Renal cortex interstitium (tissue), 11 donors: ENCODE measurements at regions not wholly inside any gene's neighbourhood (a gene's known extent, or its start where the extent isn't known, plus 50 kb on each side); places are given as distances from the start of the nearest gene placed in this dataset.

Experiments used
- DNase-seq, 11 donors: peaks; one replicate each; pipeline ENCODE4 v3.0.0-alpha.2; 2013; ENCODE audit warnings: low read depth in 9 of 11, low spot score in 4 of 11; ENCODE audit errors: extremely low read depth in 1 of 11

DNA sequence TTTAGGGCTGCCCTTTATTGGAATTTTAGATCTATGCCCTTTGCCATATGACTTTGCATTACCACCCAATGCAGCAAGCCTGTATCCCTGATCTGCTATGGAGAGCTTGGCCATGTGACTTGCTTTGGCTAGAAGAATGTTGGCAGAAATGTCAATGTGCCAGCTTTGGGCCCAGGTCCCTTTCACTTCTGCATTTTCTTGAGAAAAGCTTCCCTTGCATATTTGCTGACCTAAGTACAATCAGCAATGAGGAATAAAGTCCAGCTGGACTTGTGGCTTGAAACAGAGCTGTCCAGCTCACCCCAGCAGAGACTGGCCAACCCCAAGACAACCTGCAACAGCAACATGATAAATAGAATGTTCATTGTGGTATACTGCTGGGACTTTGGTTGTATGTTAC is 135.9 kb downstream of the PAH start:
- DNase-seq: no peak

DNA sequence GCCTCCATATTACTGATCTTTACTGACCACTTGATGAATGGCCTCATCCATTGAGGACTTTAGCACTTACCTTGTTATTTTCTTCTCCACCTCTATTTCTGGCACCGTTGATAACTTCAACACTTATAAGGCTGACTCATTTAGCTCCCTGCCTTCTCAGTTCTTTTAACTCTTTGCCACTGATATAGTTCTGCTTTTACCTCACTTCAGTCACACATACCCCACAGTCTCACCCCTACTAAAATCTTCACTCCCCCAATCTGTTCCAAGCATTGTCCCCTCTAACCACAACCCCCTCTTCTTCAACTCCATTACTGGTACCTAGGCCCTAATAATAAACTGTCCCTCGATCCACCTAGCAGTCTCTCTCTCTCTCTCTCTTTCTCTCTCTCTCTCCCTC is 141.0 kb downstream of the PAH start:
- DNase-seq: no peak

DNA sequence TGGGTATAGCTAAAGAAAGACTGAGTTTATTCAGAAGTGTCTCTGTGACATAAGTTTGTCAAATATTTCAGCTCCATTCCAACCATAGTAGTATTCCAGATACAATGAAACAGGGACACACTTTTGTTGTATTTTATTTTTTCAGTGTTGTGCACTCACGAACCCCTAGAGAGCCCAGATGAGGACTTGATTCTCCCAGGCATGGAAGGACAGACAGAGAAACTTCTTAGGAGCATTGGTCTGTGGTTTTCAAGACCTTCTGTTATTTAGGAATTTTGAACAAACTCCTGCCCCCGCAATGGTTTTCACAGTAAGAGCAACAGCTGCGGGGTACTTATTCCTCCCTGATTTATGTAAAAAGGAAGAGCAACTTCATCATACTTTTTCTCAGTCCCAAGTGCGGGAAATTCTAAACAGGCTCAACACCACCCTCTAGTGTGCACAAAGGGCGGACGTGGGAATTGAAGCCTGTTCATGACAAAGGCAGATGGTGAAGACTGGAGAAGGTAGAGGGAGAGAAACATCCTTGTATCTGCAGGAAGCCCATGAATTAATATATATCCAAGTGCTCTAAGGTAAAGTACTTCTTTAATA is 147.6 kb downstream of the PAH start:
- DNase-seq: peak; percentile 38 to 79 (median 58)

DNA sequence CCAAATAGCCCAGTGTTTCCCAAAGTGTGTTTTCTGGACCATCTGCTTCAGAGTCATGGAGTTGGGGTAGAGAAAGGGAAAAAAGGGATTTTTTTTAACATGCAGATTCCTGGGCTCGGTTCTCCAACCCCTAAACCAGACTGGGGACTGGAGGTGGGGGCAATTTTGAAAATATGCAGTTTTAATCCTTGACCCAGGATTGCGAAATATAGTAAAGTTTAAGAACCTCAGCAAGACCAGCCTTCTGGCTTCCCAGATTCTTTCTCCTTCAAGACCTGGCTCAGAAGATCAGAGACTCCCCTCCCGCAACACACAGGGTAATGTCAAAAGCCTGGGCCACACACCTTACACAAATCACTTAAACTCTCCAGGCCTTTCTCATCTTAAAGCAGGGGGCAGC is 150.1 kb downstream of the PAH start:
- no peak for DNase-seq

DNA sequence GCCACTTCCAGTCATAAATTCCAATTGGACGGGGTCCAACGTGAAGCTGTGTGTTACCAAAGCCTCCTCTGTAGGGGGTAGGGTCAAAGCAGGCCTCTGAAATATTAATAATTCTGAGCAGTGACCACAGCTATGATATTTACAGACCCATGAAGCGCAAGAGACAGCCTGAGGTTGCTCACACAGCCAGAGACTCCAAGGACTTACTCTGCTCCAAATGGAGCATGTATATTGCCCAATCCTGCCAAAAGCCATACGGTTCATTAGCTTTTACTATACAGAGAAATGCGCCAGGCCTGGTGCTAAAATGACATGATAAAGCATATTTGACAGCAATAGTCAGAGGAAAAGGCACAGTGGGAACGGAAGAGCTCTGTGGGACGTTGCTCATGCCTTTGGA is 151.3 kb downstream of the PAH start:
- no peak for DNase-seq

DNA sequence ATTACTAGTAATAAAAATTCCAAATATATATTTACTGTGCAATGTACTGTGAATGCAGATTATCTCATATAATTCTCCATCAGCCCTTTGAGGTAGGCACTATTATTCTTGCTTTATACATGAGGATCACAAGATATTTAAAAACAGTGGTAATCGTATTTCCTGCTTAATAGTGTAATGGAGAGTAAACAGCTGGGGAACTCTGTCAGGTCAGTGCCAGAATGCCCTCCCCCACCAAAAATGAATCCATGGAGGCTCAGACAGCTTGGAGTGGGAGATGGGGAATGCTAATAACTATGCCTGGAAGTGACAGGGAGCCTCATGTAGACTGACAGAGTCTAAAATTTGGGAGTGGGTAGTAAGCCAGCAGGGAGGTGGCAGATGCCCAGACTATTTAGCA is 153.6 kb downstream of the PAH start:
- DNase-seq: no peak

DNA sequence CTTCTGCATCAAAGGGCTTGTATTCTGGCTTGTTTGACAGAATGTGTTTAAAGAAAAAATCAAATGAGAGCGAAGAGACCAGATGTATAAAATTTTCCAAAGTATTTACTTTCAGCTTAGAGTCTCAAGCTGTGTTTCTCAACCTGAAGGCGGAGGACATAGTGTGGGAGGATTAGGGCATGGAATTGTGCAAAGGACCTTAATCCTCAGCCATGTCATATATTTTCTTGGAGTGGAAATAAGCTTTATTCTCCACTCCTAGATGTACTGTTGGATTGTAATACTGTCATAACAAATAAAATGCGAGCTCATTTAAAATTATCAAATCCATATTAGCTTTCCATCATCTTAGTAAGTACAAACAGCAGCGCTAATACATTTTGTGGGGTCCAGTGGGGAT is 154.0 kb downstream of the PAH start:
- peak in 1 of 11 donors; percentile 2 for DNase-seq

DNA sequence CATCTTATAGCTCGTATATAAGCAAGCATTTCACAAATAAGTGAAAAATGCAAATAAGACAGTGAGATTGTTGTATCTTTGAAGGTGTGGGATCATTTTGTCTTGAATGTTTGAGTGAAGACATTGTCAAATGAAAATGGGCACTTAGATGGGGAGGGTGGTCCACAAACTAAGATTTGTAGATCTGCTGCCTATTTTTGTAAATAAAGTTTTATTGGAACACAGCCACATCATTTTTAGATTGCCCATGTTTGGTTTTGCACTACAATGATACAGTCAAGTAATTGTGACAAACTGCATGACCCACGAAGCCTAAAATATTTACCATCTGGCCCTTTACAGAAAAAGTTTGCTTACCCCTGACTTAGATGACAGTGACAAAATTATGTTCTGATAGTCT is 156.7 kb downstream of the PAH start:
- no peak for DNase-seq

DNA sequence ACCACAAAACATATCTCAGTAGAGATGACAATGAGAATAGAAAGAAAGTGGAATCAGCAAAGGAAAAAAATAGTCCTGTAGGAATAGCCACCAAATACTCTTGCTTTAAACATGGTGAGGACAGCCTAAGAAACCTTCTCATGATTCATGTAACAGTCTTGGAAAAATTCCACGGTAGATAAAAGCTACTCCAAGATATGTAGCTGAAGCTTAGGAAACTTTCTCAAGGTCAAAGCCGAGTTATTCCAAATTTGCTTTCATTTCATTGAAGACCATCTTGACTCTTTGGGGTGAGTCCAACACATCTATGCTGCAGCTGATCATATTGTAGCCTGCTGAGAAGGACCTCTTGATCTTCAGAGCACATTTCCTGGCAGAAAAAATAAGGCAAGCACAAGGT is 157.6 kb downstream of the PAH start:
- DNase-seq: no peak

DNA sequence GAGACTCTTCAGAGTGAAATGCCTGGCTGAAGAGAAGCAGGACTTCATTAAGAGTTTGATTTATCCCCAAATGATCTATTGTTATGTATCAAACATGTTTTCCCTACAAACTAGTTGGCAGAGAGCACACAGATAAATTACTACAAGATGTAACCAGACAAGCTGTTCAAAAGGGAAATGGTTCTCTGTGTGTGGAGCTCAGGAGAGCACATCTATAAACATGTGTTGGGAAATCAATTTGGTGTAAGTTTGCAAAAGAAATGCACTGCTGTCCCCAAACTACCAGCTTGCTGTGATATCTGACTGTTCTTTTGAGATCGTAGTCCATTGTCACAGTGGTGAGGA is 159.2 kb downstream of the PAH start:
- no peak for DNase-seq

DNA sequence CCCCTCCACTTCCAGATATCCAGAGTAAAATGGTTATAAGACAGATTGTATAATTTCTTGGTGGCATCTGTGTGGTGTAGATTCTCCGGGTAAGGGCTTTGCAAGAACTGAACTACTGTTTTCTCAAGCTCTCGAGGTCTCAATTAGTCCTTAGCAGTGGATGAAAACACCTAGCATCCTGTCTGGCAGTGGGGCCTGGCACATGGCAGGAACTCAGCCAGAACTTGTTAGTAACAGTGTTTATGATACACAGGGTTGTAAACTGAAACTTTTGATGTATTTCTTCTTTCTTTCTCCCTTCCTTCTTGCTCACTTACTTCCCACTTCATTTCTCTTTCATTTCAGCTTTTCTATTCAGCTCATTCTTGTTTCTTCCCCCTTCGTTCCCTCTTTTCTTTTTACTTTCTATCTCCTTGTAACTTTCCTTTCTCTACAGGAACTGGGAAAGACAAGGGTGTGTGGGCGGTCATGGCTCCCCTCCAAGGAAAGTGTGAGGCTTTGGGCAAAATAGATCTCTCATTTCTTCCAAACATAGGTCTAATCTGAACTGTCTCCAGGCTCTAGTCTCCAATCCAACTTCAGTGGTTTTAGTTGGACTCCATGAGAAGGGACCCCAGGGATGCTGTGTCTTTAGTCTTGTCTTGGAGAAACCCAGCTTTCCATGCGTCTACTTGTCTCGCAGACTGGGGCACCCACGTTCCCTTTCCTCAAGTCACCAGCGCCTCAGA is 159.7 kb downstream of the PAH start:
- DNase-seq: no peak

DNA sequence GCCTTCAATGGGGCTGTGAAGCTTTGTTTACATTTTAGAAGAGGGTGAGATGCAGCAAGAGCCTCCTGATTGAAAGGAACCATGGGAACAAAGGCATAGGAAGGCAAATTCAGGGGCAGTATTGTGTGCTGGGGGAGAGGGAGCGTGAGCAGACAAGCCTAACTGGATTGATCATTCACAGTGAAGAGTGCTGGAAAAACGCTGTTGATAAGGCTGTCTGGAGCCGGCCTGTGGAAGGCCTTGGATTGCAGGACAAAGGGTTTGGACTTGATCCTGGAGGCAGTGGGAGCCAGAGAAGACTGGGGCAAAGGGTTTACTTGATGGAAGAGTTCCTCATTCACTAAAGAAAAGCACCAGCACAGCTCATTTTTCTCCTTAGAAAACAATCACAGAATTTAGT is 160.5 kb downstream of the PAH start:
- no peak for DNase-seq

DNA sequence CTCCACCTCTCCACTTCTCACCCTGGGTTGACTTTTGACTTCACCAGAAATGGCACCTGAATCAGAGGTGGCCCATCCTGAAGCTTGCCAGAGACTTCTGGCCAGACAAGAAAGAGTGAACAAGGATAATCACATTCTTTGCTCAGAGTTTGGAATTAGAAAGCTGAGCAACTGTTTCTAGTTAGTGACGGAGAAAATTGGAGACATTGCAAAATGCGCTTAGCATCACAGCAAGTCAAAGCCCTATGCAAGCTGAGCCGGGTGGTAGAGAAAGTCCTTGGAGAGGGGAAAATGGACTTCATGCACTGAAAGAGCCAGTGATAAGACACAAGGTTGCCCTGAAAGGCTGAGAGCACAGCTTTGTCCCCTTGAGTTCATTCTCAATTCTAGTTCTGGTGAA is 161.8 kb downstream of the PAH start:
- DNase-seq: no peak

DNA sequence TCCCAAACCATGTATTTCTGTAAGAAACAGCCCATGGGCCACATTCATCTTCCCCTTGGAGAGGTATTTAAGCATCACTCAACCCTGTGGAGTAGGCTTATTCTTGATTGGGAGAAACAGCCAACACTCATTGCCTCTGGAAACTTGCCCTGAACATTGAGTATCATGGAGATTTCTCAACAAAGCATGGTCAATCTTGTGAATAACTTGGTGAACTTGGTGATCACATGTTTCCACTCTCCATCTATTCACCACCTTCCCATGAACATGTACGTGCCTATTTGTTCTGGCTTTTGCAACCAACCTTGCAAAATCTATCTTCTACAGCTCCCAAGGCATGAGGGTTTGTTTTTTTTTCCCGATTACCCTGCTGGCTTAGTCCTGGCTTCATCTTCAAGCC is 163.2 kb downstream of the PAH start:
- DNase-seq: no peak

DNA sequence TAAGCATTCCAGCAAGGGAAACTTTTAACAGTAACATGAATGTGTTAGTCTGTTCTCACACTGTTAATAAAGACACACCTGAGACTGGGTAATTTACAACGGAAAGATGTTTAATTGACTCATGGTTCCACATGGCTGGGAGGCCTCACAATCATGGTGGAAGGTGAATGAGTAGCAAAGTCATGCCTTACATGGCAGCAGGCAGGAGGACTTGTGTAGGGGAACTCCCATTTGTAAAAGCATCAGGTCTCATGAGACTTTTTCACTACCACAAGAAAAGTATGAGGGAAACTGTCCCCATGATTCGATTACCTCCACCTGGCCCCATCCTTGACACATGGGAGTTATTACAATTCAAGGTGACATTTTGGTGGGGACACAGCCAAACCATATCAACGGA is 168.3 kb downstream of the PAH start:
- DNase-seq: no peak

DNA sequence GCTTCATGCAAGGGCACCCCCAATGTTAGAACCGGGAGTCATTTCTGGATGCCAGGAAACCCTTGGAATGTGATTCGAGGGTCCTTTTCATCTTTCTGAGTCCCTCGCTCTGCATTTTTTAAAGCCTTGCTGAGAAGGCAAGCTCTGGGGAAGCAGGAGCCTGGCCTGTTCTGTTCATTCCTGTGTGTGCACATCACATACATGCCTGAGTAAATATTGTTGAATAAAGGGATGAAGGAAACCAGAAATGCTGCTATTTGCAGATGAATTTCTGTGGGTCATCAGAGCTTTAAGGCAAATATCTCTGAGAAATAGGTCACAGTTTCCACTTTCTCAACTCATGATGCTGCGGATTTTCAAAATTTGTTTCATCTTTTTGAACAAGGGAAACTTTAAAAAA is 170.1 kb downstream of the PAH start:
- DNase-seq: no peak

DNA sequence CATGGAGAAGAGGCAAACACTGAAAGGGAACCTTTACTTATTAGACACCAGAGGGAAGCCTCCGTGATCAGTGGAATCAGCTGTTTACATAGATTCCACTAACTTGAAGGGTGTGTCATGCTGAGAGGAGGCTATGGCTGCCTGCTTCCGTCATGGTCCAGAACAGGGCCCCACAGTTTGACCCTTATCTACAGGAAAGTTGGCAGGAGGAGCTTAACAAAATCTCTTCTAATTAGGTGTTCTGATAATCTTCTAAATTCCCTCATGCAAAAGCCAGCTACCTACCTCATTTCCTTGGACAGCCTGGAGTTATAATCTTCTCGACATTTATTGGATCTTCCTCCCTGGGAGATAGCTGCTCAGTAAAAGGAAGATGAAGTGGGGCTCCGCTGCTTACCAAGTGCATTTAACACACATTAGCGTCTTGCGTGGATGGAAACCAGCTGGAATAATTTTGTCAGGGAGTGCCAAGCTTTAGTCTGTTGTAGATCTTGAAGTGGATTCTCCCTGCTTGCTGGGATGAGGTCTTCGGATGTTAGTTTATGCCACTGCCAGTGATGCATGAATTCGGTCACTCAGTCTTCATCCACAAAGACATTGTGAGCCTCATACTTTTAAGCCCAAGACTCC is 171.0 kb downstream of the PAH start:
- no peak for DNase-seq

DNA sequence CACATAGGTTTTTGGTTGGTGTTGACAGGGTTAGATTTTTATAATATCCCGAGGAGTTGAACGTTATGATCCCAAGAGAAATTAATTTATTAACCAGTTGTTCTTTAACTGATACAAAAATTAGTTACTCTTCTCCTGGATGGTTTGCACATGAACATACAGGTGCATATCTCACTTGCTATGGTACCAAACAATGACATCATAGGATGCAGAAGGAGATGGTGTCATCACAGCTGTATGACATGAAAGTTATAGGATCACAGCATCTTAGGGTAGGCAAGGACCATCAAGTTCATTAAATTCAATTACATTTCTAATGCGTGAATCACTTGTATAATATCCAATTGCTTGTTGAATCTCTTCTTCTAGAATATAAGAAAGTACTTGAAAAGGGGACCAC is 175.8 kb downstream of the PAH start:
- no peak for DNase-seq

DNA sequence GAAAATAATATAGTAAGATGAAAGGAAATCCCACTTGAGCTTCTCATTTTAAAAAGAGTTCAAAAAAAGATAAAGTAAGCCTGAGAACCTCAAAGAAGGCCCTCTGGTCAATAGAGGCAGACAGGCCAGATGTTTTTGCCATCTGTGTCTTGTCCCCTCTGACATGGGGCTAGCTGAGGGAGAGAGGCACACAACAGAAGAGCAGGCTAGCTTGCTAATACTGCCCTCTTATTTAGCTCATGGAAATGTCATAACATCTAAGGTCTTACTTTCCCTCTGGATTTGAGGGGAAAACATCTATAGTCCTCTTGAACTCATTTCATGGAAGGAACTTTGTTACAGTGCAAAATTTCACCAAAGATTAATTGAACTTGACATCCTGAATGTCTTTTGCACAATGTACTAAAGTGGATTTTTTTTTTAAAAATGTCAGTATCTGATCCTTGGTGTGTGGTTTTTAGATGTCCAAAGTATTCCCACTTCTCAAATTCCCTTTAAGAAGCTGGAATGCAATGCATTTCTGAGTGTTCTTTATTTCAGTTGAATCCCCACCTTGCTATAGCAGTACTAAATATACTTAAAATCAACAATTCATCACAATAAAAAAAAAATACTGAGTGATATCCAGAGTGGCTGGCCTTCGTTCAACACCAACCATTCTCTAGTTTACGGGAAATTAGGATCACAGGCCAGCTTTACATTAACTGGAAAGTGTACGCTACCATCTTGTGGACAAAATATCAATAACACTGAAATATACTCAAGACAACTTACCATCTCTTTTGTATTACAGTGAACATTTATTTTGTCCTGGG is 176.7 kb downstream of the PAH start:
- peak; percentile 12 to 58 (median 33) for DNase-seq

DNA sequence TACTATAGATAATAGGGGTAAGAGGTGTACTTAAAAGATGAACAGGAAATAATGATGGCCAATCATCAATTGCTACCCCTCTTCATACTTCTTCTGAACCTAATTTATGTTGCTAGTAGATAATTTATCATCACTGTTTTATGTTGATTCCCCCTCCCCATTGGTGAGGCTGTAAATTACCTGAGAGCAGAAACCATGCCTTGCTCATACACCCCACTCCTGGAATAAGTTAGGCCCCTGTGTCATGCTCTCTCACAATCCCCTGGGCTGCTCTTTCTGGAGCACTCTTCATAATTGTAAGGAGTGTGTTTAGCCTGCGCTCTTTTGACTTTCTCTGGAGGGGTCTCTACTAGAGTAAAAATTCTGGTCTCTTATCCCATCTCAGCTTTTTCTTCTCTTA is 180.7 kb downstream of the PAH start:
- DNase-seq: no peak
